Spleen (tissue), 11 donors: ENCODE measurements at regions not wholly inside any gene's neighbourhood (a gene's known extent, or its start where the extent isn't known, plus 50 kb on each side); places are given as distances from the start of the nearest gene placed in this dataset.
A peak's percentile ranks its signal among the peaks of the same experiment; 100 is the strongest.

Experiments
- DNase-seq: peaks from one replicate; pipeline ENCODE4 v3.0.0-alpha.2; 2020
- H3K27ac ChIP-seq, 8 donors: fragments of 200-600 bp; sonication (generic) in 7 of 8; 1 replicate in 4 of 8; 2 replicates in 4 of 8; pipeline versions ENCODE4 v1.5.0 to v1.8.0; 2016 to 2021; ENCODE audit warnings: inconsistent platforms in 4 of 8, mild to moderate bottlenecking in 4 of 8, moderate library complexity in 1 of 8
- H3K27me3 ChIP-seq, 7 donors: fragments of 200-600 bp; sonication (generic) in 6 of 7; replicated peaks in 1 of 7; 1 replicate in 4 of 7; 2 replicates in 3 of 7; pipeline versions ENCODE4 v1.5.0 to v1.8.0; 2016 to 2021; ENCODE audit warnings: inconsistent platforms in 3 of 7, mild to moderate bottlenecking in 1 of 7
- H3K36me3 ChIP-seq, 6 donors: fragments of 200-600 bp; sonication (generic) in 5 of 6; 1 replicate in 4 of 6; 2 replicates in 2 of 6; pipeline versions ENCODE4 v1.5.0 to v1.8.0; 2016 to 2021; ENCODE audit warnings: inconsistent platforms in 2 of 6
- H3K4me1 ChIP-seq, 6 donors: fragments of 200-600 bp; sonication (generic) in 5 of 6; 1 replicate in 3 of 6; 2 replicates in 3 of 6; pipeline versions ENCODE4 v1.5.0 to v1.8.0; 2016 to 2021; ENCODE audit warnings: inconsistent platforms in 3 of 6
- H3K4me3 ChIP-seq, 8 donors: fragments of 200-600 bp; sonication (generic) in 7 of 8; 1 replicate in 4 of 8; 2 replicates in 4 of 8; pipeline versions ENCODE4 v1.5.0 to v1.8.0; 2016 to 2021; ENCODE audit warnings: inconsistent platforms in 4 of 8, mild to moderate bottlenecking in 4 of 8, moderate library complexity in 2 of 8
- H3K9me3 ChIP-seq, 8 donors: fragments of 200-600 bp; sonication (generic) in 7 of 8; 1 replicate in 4 of 8; 2 replicates in 4 of 8; pipeline versions ENCODE4 v1.5.0 to v1.8.0; 2016 to 2021; ENCODE audit warnings: inconsistent platforms in 4 of 8
- POLR2A ChIP-seq, 3 donors: fragments of 450-650 bp; IDR thresholded peaks; one replicate each; pipeline ENCODE4 v1.5.1; 2017; ENCODE audit warnings: antibody characterized with exemption in 3 of 3, mild to moderate bottlenecking in 1 of 3
- POLR2AphosphoS5 ChIP-seq, 3 donors: sonication (generic); formaldehyde crosslinking; IDR thresholded peaks; one replicate each; pipeline ENCODE4 v1.5.1; 2017; ENCODE audit warnings: antibody characterized with exemption in 3 of 3
- WGBS, 5 donors: extraction: QIAGEN DNeasy Blood & Tissue Kit in 3 of 5; methylation state at CpG; one replicate each; pipeline versions ENCODE4 v1.1.5 to v1.1.7; 2013 to 2018; 5-methylcytosine and 5-hydroxymethylcytosine counted together
- intact Hi-C: fragments of 100-400 bp; cut with DNase I; formaldehyde crosslinking; loops from one replicate; pipeline ENCODE4 v1.15.0; 2023; ENCODE audit warnings: low total_unique reads
- TF ChIP-seq, protein P1 (sequence below), 11 experiments: fragments of 200-600 bp in 7 of 11; fragments of 450-650 bp in 4 of 11; sonication (generic) in 4 of 11; IDR thresholded peaks in 8 of 11; conservative IDR thresholded peaks in 3 of 11; 1 replicate in 7 of 11; 2 replicates in 4 of 11; pipeline versions ENCODE4 v1.4.0 to v1.8.0; 2016 to 2021; ENCODE audit warnings: antibody characterized with exemption in 11 of 11, inconsistent platforms in 4 of 11, mild to moderate bottlenecking in 1 of 11
- donor health status: healthy with polysubstance abuse.
- donor health status: DM: no; HTN: no; CAD: no; lungs with moderate emphysema.
- donor health status: DM: no; HTN: no; CAD: no.
- donor health status: Bipolar disorder and iron deficiency.
- donor health status: healthy.
- donor health status: DM: no; HTN: no; CAD: no.
- donor health status: DM: yes; HTN: yes; CAD: no.

DNA sequence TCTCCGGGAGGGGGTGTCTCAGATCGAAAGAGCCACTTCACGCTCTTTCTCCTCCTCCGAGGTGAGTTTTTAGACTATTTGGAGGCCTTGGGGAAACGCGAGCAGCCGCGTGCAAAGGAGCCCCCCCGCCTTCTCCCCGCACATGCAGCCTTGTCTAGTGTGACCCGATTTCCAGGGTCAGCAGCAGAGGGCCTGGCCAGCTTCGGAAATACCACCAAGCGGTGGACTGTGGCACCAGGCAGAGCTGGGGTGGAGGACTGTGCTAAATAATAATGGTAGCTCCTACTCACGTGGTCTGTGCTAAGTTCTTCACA, 79.3 kb upstream of the BCOR start:
- TF ChIP-seq, protein P1, sequence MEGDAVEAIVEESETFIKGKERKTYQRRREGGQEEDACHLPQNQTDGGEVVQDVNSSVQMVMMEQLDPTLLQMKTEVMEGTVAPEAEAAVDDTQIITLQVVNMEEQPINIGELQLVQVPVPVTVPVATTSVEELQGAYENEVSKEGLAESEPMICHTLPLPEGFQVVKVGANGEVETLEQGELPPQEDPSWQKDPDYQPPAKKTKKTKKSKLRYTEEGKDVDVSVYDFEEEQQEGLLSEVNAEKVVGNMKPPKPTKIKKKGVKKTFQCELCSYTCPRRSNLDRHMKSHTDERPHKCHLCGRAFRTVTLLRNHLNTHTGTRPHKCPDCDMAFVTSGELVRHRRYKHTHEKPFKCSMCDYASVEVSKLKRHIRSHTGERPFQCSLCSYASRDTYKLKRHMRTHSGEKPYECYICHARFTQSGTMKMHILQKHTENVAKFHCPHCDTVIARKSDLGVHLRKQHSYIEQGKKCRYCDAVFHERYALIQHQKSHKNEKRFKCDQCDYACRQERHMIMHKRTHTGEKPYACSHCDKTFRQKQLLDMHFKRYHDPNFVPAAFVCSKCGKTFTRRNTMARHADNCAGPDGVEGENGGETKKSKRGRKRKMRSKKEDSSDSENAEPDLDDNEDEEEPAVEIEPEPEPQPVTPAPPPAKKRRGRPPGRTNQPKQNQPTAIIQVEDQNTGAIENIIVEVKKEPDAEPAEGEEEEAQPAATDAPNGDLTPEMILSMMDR (IDR thresholded peaks at IDR 0.05 in 8 of 11, conservative IDR thresholded peaks at IDR 0.05 in 3 of 11): peak in 2 of 11 experiments; percentile 7 to 14
- no peak for TF ChIP-seq POLR2A (IDR thresholded peaks at IDR 0.05)
- peak overlapping the region in 7 of 8 donors; percentile 21 to 74 (median 52) for H3K4me3 ChIP-seq
- peak; percentile 84 for DNase-seq
- intact Hi-C loops: no loop called here
- H3K27ac ChIP-seq: peak overlapping the region; percentile 94 to 99 (median 98)
- 1 to 16% (median 5%) methylated on average over 8 to 14 of the region's 14 CpGs for WGBS, 5 donors
- peaks cover 0 to 8% (median 0%) of the 10 kb centered on the region in 8 donors for H3K9me3 ChIP-seq
- H3K36me3 ChIP-seq: no peaks in the 10 kb centered on the region
- peaks cover 0 to 55% (median 31%) of the 10 kb centered on the region in 6 donors for H3K4me1 ChIP-seq
- peaks cover 0 to 47% (median 7%) of the 10 kb centered on the region in 7 donors for H3K27me3 ChIP-seq

DNA sequence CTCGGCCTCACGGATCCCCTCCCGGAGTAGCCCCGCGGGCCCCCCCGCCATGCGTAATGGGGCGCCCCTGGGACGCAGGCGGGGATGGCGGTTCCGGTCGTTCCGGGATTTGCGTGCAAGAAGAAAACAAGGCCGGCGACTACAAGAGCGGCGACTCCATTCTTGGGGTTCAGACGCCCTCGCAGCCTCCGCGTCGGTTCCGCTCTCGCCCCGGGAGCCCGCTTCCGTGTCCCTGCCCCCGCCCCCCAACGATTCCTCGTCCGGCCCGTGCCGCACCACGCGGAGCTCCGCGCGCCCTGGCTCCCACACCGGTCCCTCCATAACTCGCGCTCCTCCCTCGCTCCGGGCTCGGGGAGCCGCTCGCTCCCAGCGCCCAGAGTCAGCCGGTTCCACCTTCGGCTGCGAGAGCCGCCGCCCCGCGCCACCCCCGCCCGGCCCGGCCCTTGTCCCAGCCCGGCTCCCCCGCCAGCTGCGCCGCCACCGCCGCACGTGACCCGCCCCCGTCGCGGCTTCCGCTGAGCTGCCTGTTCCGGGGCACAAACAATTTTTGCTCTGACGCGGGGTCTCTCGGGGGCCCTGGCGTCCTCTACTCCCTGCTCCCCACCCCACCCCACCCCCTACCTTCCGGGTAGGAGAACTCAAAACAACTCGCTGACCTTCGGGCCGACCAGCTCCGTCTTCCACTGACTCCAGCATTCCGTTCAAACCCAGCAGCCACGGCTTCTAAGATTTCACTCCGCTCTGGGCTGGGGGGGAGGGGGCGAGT, 78.8 kb upstream of the BCOR start:
- H3K27ac ChIP-seq: peak overlapping the region; percentile 94 to 99 (median 98)
- H3K9me3 ChIP-seq: peaks cover 0 to 8% (median 0%) of the 10 kb centered on the region in 8 donors
- intact Hi-C loops: no loop called here
- peaks cover 0 to 60% (median 32%) of the 10 kb centered on the region in 6 donors for H3K4me1 ChIP-seq
- DNase-seq: peak; percentile 95
- H3K4me3 ChIP-seq: peak overlapping the region; percentile 23 to 74 (median 51)
- TF ChIP-seq POLR2A (IDR thresholded peaks at IDR 0.05): peak in 1 of 3 donors; percentile 41
- peak; percentile 50 to 81 (median 59) for TF ChIP-seq POLR2AphosphoS5 (IDR thresholded peaks at IDR 0.05)
- TF ChIP-seq, protein P1 (IDR thresholded peaks at IDR 0.05 in 8 of 11, conservative IDR thresholded peaks at IDR 0.05 in 3 of 11): no peak
- WGBS, 5 donors: 0 to 19% (median 5%) methylated on average over 20 to 85 of the region's 85 CpGs; no CpG with 5 or more reads in 1 of the 5 donors
- H3K27me3 ChIP-seq: peaks cover 0 to 53% (median 7%) of the 10 kb centered on the region in 7 donors
- H3K36me3 ChIP-seq: no peaks in the 10 kb centered on the region

DNA sequence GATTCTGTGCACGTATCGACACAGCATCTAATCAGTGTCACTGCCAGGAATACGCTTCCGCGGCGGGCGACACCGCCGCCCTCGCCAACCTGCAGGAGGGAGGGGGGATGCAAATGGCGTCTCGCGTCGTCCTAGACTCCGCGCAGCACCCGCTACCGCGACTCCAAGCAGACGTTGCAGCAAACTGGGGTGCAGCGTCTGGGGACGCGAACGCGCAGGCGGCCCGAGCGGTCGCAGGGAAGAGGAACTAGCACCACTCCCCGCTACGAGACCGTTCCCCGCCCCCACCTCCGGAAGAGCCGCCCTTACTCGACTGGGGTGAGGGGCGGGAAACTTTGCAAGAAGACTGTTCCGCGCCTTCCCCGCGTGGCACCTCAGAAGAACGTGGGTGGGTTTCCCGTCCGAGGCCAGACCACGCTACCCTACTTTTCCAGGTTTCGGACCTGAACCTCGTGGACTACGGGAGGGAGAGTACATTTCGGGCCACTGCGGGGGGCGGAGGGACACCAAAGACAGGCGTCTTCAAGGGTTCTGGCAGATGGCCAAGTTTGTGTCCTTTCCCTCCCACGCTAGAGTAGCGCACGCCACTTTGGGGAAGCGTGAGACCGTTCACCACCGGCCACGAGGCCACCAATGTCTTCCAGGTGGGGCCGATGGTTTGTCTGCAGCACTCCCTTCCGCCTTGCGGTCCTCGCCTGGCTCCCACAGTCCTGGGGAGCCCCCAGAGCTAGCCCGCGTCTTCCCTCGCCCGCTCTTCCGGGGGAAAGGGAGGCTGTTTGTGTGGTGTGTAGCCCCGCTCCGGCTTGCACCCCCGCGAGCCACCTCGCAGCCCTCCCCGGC, 78.0 kb upstream of the BCOR start:
- H3K4me1 ChIP-seq: peaks cover 4 to 68% (median 39%) of the 10 kb centered on the region in 6 donors
- H3K9me3 ChIP-seq: peaks cover 0 to 8% (median 0%) of the 10 kb centered on the region in 8 donors
- TF ChIP-seq POLR2AphosphoS5 (IDR thresholded peaks at IDR 0.05): peak; percentile 89 to 94 (median 91)
- TF ChIP-seq, protein P1 (IDR thresholded peaks at IDR 0.05 in 8 of 11, conservative IDR thresholded peaks at IDR 0.05 in 3 of 11): no peak
- TF ChIP-seq POLR2A (IDR thresholded peaks at IDR 0.05): peak in 1 of 3 donors; percentile 40
- peaks cover 0 to 60% (median 12%) of the 10 kb centered on the region in 7 donors for H3K27me3 ChIP-seq
- 0 to 13% (median 5%) methylated on average over 10 to 74 of the region's 74 CpGs; no CpG with 5 or more reads in 1 of the 5 donors for WGBS, 5 donors
- peak overlapping the region; percentile 94 to 99 (median 98) for H3K27ac ChIP-seq
- DNase-seq: peak; percentile 97
- intact Hi-C loops: no loop called here
- no peaks in the 10 kb centered on the region for H3K36me3 ChIP-seq
- H3K4me3 ChIP-seq: peak overlapping the region; percentile 23 to 74 (median 51)
